PFSK-1 (cell line): ENCODE measurements at regions not wholly inside any gene's neighbourhood (a gene's known extent, or its start where the extent isn't known, plus 50 kb on each side); places are given as distances from the start of the nearest gene placed in this dataset.

Experiments
- FOXP2 ChIP-seq: optimal IDR thresholded peaks from 2 replicates; pipeline ENCODE3; 2011; ENCODE audit warnings: borderline replicate concordance, control low read depth, inconsistent platforms; ENCODE audit not compliant: insufficient read depth; ENCODE audit errors: extremely low read length, extremely low read depth
- POLR2AphosphoS5 ChIP-seq: IDR thresholded peaks from 2 replicates; pipeline ENCODE4 v1.6.1; 2012; ENCODE audit warnings: low read depth, mild to moderate bottlenecking, control low read depth, low read length, moderate library complexity
- SIN3A ChIP-seq: IDR thresholded peaks from 2 replicates; pipeline ENCODE4 v1.6.1; 2012; ENCODE audit warnings: mild to moderate bottlenecking, low read length, moderate library complexity, borderline replicate concordance; ENCODE audit not compliant: insufficient read depth
- TAF1 ChIP-seq: IDR thresholded peaks from 2 replicates; pipeline ENCODE4 v1.6.1; 2012; ENCODE audit warnings: low read length, control low read depth, borderline replicate concordance; ENCODE audit not compliant: insufficient read depth
- TF ChIP-seq, protein P1 (sequence below), 2 experiments: IDR thresholded peaks; 2 replicates each; pipeline versions ENCODE4 v1.6.1 to v1.8.0; 2011 to 2012; ENCODE audit warnings: low read depth in 2 of 2, low read length in 2 of 2, control low read depth in 1 of 2, inconsistent platforms in 1 of 2, mild to moderate bottlenecking in 1 of 2, moderate library complexity in 1 of 2; ENCODE audit not compliant: insufficient read depth in 1 of 2

DNA sequence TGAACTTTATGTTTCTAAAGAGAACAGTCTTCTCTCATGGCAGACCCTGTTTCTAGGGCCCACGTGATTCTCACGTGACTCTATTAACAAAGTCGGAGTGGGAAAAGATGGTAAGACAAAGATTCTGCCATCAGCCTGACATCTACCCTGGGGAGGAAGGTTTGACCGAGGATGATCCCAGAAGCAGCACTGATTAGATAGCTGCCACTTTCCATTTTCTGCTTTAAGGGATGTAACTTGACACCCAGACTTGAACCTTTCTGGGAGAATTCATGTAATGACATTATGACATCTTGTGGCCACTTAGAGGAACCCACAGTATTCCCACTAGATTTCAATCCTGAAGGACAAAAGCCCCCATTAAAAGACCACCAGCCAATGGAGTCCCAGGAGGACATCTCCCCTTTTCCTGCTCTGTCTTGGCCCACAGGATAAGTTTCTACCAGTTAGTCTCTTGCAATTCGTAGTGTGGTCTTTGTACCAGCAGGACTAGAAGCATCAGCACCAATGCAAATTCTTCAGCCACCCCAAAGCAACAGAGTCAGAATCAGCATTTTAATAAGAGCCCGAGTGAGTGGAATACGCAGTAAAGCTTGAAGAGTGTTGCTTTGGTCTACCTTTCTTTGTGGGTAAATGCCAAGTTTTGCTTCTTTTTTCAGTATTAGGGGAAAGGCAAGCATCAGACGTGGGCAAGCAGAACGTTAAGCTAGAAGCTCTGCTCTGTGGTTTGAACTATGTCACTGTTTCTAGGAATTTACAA lies 480.5 kb upstream of the PROK2 start:
- no peak for TF ChIP-seq TAF1
- no peak for TF ChIP-seq SIN3A
- no peak for TF ChIP-seq FOXP2
- TF ChIP-seq, protein P1, sequence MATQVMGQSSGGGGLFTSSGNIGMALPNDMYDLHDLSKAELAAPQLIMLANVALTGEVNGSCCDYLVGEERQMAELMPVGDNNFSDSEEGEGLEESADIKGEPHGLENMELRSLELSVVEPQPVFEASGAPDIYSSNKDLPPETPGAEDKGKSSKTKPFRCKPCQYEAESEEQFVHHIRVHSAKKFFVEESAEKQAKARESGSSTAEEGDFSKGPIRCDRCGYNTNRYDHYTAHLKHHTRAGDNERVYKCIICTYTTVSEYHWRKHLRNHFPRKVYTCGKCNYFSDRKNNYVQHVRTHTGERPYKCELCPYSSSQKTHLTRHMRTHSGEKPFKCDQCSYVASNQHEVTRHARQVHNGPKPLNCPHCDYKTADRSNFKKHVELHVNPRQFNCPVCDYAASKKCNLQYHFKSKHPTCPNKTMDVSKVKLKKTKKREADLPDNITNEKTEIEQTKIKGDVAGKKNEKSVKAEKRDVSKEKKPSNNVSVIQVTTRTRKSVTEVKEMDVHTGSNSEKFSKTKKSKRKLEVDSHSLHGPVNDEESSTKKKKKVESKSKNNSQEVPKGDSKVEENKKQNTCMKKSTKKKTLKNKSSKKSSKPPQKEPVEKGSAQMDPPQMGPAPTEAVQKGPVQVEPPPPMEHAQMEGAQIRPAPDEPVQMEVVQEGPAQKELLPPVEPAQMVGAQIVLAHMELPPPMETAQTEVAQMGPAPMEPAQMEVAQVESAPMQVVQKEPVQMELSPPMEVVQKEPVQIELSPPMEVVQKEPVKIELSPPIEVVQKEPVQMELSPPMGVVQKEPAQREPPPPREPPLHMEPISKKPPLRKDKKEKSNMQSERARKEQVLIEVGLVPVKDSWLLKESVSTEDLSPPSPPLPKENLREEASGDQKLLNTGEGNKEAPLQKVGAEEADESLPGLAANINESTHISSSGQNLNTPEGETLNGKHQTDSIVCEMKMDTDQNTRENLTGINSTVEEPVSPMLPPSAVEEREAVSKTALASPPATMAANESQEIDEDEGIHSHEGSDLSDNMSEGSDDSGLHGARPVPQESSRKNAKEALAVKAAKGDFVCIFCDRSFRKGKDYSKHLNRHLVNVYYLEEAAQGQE (IDR thresholded peaks at IDR 0.05; ENCODE audit: insufficient read depth in 1 of 2, low read depth in 2 of 2, low read length in 2 of 2): no peak
- no peak for TF ChIP-seq POLR2AphosphoS5

DNA sequence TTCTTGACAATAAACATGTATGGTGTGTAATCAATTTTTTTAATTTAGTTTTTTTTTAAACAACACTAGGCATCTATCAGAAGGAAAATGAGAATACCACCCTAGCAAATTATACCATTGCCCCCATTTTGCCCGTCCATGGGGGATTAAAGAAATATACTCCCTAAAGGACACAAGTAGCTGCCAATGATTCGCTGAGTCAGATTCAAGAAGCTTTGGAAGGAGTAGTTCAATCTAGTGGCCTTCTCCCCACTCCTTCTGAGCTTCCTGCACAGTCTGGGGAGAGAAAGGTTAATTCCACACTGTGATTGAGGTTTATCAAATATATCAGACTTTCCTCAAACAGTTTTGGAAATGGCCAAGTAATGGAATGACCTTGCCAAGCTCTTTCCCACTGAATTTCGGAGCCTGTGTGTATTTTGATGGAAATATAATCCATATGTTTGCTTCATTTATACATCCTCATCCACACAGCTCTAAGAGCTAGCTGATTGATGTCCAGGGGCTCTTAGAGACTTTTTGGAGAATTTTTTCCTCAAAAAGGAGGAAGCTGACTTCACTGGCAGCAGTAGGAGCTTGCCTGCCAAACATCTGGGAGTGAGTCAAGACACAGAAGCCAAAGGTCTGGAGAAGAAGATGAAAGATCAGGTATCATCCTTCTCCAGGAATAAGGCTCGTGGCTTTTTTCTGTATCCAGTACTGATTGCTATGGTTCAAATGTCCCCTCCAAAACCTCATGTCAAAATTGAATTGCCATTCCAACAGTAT lies 478.5 kb upstream of the PROK2 start:
- TF ChIP-seq TAF1 (no peak), SIN3A (no peak), POLR2AphosphoS5 (no peak), FOXP2 (no peak)
- TF ChIP-seq, protein P1 (IDR thresholded peaks at IDR 0.05; ENCODE audit: insufficient read depth in 1 of 2, low read depth in 2 of 2, low read length in 2 of 2): no peak

DNA sequence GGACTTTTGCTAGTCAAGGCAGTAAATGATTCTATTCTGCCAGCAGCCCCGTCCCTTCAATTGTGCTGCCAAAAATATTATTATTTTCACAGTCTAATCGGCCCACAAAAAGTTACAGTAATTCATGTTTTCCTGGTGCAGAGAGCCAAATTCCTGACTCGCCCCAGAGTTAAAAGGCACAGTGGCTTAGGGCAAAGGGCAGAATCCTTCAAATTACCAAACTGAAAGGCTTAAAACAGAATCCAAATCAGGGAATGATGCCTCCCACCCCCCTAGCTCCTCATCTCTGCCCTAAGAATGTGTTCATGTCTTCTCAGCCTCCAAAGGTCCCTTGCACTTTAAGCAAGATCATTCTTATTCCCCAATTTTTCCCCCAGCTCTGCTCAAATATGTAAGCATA lies 477.8 kb upstream of the PROK2 start:
- no peak for TF ChIP-seq FOXP2
- TF ChIP-seq, protein P1 (IDR thresholded peaks at IDR 0.05; ENCODE audit: insufficient read depth in 1 of 2, low read depth in 2 of 2, low read length in 2 of 2): no peak
- no peak for TF ChIP-seq TAF1

DNA sequence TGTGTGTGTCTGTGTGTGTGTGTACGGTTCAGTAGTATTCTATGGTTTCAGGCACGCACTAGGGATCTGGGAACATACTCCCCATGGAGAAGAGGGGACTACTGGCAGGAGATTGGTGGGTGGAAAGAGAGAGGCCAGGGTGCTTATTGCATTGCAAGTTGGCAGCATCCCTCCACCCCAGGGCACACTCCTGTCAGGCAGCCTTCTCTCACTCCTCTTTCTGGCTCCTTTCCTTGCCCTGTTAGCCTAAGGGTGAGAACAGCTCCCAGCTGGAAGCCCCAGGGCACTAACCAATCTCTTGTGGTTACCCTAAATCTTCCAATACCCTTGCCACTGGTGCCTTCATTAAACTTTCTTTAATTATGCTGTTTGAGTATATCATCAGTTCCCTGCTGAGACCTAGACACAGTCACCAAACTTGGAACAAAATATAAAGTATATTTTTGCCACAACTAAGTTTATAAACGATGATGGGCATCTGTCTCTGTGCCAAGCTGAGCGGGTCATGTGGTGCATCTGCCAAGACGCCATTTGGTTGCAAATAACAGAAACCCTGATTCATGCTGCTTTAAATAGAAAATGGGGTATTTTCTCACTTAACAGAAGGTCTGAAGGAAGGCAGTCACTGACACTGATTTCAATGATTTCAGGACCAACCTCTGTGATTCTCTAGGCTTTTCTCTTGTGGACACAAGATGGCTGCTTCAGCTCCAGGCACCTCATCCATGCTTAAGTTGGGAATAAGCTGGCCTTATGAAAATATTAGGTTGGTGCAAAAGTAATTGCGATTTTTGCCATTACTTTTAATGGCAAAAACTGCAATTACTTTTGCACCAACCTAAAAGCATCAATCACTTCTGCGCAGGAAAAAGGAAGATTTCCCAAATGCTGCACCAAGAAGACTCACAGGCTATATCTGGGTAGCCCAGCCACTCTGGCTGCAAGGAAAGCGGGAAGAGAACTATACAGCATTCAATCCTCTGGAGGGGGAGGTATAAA lies 476.9 kb upstream of the PROK2 start:
- TF ChIP-seq TAF1 (no peak), POLR2AphosphoS5 (no peak), FOXP2 (no peak), SIN3A (no peak)
- TF ChIP-seq, protein P1 (IDR thresholded peaks at IDR 0.05; ENCODE audit: insufficient read depth in 1 of 2, low read depth in 2 of 2, low read length in 2 of 2): no peak
